ENCODE measurements at regions not wholly inside any gene's neighbourhood (a gene's known extent, or its start where the extent isn't known, plus 50 kb on each side); places are given as distances from the start of the nearest gene placed in this dataset.
"Not testable (repeated sequence)": the region's sequence is repeated elsewhere in the genome, so short reads cannot be mapped to it uniquely, and the experiment has no call there.

DNA sequence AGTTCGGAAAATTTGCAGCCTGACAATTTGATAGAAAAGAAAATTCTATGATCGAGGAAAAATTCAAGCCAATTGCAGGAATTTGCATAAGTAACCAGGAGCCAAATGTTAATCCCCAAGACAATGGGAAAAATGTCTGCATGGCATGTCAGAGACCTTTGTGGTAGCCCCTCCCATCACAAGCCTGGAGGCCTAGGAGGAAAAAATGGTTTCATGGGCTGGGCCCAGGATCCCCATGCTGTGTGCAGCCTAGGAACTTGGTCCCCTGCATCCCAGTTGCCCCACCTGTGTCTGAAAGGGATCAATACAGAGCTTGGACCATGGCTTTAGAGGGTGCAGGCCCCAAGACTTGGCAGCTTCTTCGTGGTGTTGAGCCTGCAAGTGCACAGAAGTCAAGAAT lies 1847.9 kb upstream of the ACO1 start:
- ATAC-seq: no peak
- intact Hi-C loops (cut with micrococcal nuclease; ENCODE audit: unreplicated experiment) (no loop called here), in situ Hi-C loops (cut with HindIII; ENCODE audit: low pct_unique_long_range_greater_than_20kb, low sequenced_read_pairs) (no loop called here)
- no peak for DNase-seq (ENCODE audit: low read depth, low spot score)
- no peak overlapping the region for H3K4me3 ChIP-seq (ENCODE audit: low read depth in 2 of 2, low read length in 2 of 2)
- TF ChIP-seq, protein P1, sequence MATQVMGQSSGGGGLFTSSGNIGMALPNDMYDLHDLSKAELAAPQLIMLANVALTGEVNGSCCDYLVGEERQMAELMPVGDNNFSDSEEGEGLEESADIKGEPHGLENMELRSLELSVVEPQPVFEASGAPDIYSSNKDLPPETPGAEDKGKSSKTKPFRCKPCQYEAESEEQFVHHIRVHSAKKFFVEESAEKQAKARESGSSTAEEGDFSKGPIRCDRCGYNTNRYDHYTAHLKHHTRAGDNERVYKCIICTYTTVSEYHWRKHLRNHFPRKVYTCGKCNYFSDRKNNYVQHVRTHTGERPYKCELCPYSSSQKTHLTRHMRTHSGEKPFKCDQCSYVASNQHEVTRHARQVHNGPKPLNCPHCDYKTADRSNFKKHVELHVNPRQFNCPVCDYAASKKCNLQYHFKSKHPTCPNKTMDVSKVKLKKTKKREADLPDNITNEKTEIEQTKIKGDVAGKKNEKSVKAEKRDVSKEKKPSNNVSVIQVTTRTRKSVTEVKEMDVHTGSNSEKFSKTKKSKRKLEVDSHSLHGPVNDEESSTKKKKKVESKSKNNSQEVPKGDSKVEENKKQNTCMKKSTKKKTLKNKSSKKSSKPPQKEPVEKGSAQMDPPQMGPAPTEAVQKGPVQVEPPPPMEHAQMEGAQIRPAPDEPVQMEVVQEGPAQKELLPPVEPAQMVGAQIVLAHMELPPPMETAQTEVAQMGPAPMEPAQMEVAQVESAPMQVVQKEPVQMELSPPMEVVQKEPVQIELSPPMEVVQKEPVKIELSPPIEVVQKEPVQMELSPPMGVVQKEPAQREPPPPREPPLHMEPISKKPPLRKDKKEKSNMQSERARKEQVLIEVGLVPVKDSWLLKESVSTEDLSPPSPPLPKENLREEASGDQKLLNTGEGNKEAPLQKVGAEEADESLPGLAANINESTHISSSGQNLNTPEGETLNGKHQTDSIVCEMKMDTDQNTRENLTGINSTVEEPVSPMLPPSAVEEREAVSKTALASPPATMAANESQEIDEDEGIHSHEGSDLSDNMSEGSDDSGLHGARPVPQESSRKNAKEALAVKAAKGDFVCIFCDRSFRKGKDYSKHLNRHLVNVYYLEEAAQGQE (IDR thresholded peaks at IDR 0.05; ENCODE audit: insufficient read depth in 1 of 2, low read depth in 2 of 2, low read length in 1 of 2): no peak
- TF ChIP-seq SIN3A (IDR thresholded peaks at IDR 0.05; ENCODE audit: borderline replicate concordance, insufficient read depth, low read depth, low read length): no peak
- TF ChIP-seq, protein P2, sequence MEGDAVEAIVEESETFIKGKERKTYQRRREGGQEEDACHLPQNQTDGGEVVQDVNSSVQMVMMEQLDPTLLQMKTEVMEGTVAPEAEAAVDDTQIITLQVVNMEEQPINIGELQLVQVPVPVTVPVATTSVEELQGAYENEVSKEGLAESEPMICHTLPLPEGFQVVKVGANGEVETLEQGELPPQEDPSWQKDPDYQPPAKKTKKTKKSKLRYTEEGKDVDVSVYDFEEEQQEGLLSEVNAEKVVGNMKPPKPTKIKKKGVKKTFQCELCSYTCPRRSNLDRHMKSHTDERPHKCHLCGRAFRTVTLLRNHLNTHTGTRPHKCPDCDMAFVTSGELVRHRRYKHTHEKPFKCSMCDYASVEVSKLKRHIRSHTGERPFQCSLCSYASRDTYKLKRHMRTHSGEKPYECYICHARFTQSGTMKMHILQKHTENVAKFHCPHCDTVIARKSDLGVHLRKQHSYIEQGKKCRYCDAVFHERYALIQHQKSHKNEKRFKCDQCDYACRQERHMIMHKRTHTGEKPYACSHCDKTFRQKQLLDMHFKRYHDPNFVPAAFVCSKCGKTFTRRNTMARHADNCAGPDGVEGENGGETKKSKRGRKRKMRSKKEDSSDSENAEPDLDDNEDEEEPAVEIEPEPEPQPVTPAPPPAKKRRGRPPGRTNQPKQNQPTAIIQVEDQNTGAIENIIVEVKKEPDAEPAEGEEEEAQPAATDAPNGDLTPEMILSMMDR (IDR thresholded peaks at IDR 0.05): no peak
- no peak for TF ChIP-seq POLR2AphosphoS5 (IDR thresholded peaks at IDR 0.05; ENCODE audit: low read depth, low read length)
- TF ChIP-seq TCF7L2 (IDR thresholded peaks at IDR 0.05; ENCODE audit: low read depth, low read length): no peak
- no peak overlapping the region for H3K27ac ChIP-seq (ENCODE audit: low read length)
- H3K9me3 ChIP-seq (ENCODE audit: control insufficient read depth, insufficient read depth, low read depth, low read length): no peaks in the 10 kb centered on the region
- H3K27me3 ChIP-seq (ENCODE audit: control insufficient read depth, insufficient read depth, low read length): no peaks in the 10 kb centered on the region
- H3K4me1 ChIP-seq (ENCODE audit: control insufficient read depth, insufficient read depth, low read length): no peaks in the 10 kb centered on the region
- ChIA-PET CTCF (no interaction called here), POLR2A (no interaction called here)
- no peaks in the 10 kb centered on the region; the same call in 1 of the 2 replicates for H3K36me3 ChIP-seq (ENCODE audit: control insufficient read depth, insufficient read depth, low read length)
- BruUV-seq (replicated peaks): no TSS peak

- CTCF ChIA-PET; DNase-seq (ENCODE audit: low read depth, low spot score); ATAC-seq: not testable (repeated sequence)
Measured at GRCh38 chr9:30539696-30540095, 1844.7 kb upstream of the ACO1 start.

DNA sequence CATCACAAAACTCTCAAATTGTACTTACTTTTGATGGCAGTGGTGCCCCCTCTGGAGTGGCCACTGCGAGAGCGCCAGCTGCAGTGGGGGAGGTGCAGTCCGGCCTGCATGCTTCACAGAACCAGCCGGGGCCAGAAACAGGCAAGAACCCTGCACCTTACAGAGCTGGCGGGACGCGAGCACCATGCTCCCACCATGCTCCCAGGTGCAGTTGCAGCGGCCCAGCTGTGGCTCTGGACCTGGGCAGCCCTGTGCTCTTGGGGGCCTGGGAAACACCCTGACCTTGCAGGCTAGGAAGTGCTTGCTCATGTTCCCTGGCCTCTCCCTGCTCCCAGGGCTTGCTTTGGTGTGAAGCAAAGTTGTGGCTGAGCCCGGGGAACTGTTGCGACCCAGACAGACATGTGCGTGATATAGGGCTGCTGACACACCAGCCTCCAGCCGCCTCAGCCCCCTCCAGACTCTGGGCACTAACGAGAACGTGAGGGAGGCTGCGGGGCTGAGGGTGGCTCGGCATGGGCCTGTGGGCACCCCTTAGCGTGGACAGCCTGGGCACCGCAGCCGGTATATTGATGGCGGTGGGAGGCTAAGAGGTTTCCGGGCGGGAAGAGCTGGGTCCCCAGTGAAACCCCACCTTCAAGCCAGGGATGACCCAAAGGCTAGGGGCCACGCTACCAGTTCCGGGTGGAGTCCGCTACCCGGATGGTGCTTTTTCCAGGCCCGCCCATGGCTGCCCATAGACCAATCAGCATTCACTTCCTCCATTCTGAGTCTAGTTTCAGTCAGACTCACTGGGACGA lies 1809.9 kb upstream of the ACO1 start:
- ATAC-seq: no peak
- in situ Hi-C loops (cut with HindIII; ENCODE audit: low pct_unique_long_range_greater_than_20kb, low sequenced_read_pairs): no loop called here

More at GRCh38 chr9:30539696-30540095, 1844.7 kb upstream of the ACO1 start:
- POLR2A ChIA-PET; H3K27me3 ChIP-seq (ENCODE audit: control insufficient read depth, insufficient read depth, low read length); intact Hi-C loops (cut with micrococcal nuclease; ENCODE audit: unreplicated experiment); H3K4me1 ChIP-seq (ENCODE audit: control insufficient read depth, insufficient read depth, low read length); in situ Hi-C loops (cut with HindIII; ENCODE audit: low pct_unique_long_range_greater_than_20kb, low sequenced_read_pairs); H3K9me3 ChIP-seq (ENCODE audit: control insufficient read depth, insufficient read depth, low read depth, low read length); BruUV-seq (replicated peaks); H3K4me3 ChIP-seq (ENCODE audit: low read depth in 2 of 2, low read length in 2 of 2); H3K36me3 ChIP-seq (ENCODE audit: control insufficient read depth, insufficient read depth, low read length); H3K27ac ChIP-seq (ENCODE audit: low read length): not testable (repeated sequence)

More for the DNA sequence above, 1809.9 kb upstream of the ACO1 start:
- Histone ChIP-seq H3K27ac (ENCODE audit: low read length) (no peak overlapping the region), H3K27me3 (ENCODE audit: control insufficient read depth, insufficient read depth, low read length) (no peaks in the 10 kb centered on the region), H3K9me3 (ENCODE audit: control insufficient read depth, insufficient read depth, low read depth, low read length) (no peaks in the 10 kb centered on the region), H3K36me3 (ENCODE audit: control insufficient read depth, insufficient read depth, low read length) (no peaks in the 10 kb centered on the region), H3K4me1 (ENCODE audit: control insufficient read depth, insufficient read depth, low read length) (no peaks in the 10 kb centered on the region), H3K4me3 (ENCODE audit: low read depth in 2 of 2, low read length in 2 of 2) (no peak overlapping the region)
- TF ChIP-seq SIN3A (IDR thresholded peaks at IDR 0.05; ENCODE audit: borderline replicate concordance, insufficient read depth, low read depth, low read length) (no peak), TCF7L2 (IDR thresholded peaks at IDR 0.05; ENCODE audit: low read depth, low read length) (no peak)
- intact Hi-C loops (cut with micrococcal nuclease; ENCODE audit: unreplicated experiment): no loop called here
- ChIA-PET POLR2A (no interaction called here), CTCF (no interaction called here)
- BruUV-seq (replicated peaks): no TSS peak
- no peak for DNase-seq (ENCODE audit: low read depth, low spot score)
